ENCODE measurements at regions not wholly inside any gene's neighbourhood (a gene's known extent, or its start where the extent isn't known, plus 50 kb on each side); places are given as distances from the start of the nearest gene placed in this dataset.

GRCh38 chr13:105202354-105202753 is 1333.1 kb downstream of the EFNB2 start:
- Histone ChIP-seq H3K4me3 (no peak overlapping the region), H3K27ac (no peak overlapping the region)

GRCh38 chr13:105201351-105201750 is 1334.1 kb downstream of the EFNB2 start:
- H3K27ac ChIP-seq: no peak overlapping the region
- H3K4me3 ChIP-seq: no peak overlapping the region

GRCh38 chr13:105200181-105200580 is 1335.3 kb downstream of the EFNB2 start:
- Histone ChIP-seq H3K4me3 (no peak overlapping the region), H3K27ac (no peak overlapping the region)

- no peak overlapping the region for H3K4me3 ChIP-seq
Measured at GRCh38 chr13:105196052-105196451, 1339.4 kb downstream of the EFNB2 start.

GRCh38 chr13:105193026-105193425 is 1342.4 kb downstream of the EFNB2 start:
- Histone ChIP-seq H3K27ac (no peak overlapping the region), H3K4me3 (no peak overlapping the region)

More at GRCh38 chr13:105196052-105196451, 1339.4 kb downstream of the EFNB2 start:
- H3K27ac ChIP-seq: no peak overlapping the region

GRCh38 chr13:105184201-105184600 is 1351.3 kb downstream of the EFNB2 start:
- Histone ChIP-seq H3K27ac (no peak overlapping the region), H3K4me3 (no peak overlapping the region)

- Histone ChIP-seq H3K27ac (no peak overlapping the region), H3K4me3 (no peak overlapping the region)
Measured at GRCh38 chr13:105177265-105177900, 1358.1 kb downstream of the EFNB2 start.

- Histone ChIP-seq H3K4me3 (no peak overlapping the region), H3K27ac (no peak overlapping the region)
Measured at GRCh38 chr13:105170438-105170837, 1365.0 kb downstream of the EFNB2 start.

GRCh38 chr13:105168295-105168694 is 1367.2 kb downstream of the EFNB2 start:
- Histone ChIP-seq H3K27ac (no peak overlapping the region), H3K4me3 (no peak overlapping the region)

GRCh38 chr13:105167385-105167784 is 1368.1 kb downstream of the EFNB2 start:
- Histone ChIP-seq H3K27ac (no peak overlapping the region), H3K4me3 (no peak overlapping the region)

- Histone ChIP-seq H3K4me3 (no peak overlapping the region), H3K27ac (no peak overlapping the region)
Measured at GRCh38 chr13:105165449-105166125, 1369.9 kb downstream of the EFNB2 start.

- no peak overlapping the region for H3K27ac ChIP-seq
Measured at GRCh38 chr13:105159841-105160240, 1375.6 kb downstream of the EFNB2 start.

GRCh38 chr13:105153611-105154010 is 1381.9 kb downstream of the EFNB2 start:
- Histone ChIP-seq H3K4me3 (no peak overlapping the region), H3K27ac (no peak overlapping the region)

More at GRCh38 chr13:105159841-105160240, 1375.6 kb downstream of the EFNB2 start:
- no peak overlapping the region for H3K4me3 ChIP-seq

GRCh38 chr13:105151639-105152038 is 1383.8 kb downstream of the EFNB2 start:
- no peak overlapping the region for H3K4me3 ChIP-seq

GRCh38 chr13:105147461-105147860 is 1388.0 kb downstream of the EFNB2 start:
- H3K4me3 ChIP-seq: no peak overlapping the region
- no peak overlapping the region for H3K27ac ChIP-seq

More at GRCh38 chr13:105151639-105152038, 1383.8 kb downstream of the EFNB2 start:
- H3K27ac ChIP-seq: no peak overlapping the region

GRCh38 chr13:105144936-105145335 is 1390.5 kb downstream of the EFNB2 start:
- Histone ChIP-seq H3K4me3 (no peak overlapping the region), H3K27ac (no peak overlapping the region)

- H3K4me3 ChIP-seq: no peak overlapping the region
- H3K27ac ChIP-seq: no peak overlapping the region
Measured at GRCh38 chr13:105144020-105144419, 1391.4 kb downstream of the EFNB2 start.

- Histone ChIP-seq H3K27ac (no peak overlapping the region), H3K4me3 (no peak overlapping the region)
Measured at GRCh38 chr13:105142556-105142955, 1392.9 kb downstream of the EFNB2 start.

- H3K4me3 ChIP-seq: peak overlapping the region; percentile 18 to 38 (median 21)
- peak overlapping the region in 17 of 21 experiments; percentile 7 to 90 (median 67) for H3K27ac ChIP-seq
Measured at GRCh38 chr13:105139380-105140285, 1395.8 kb downstream of the EFNB2 start.

GRCh38 chr13:105139048-105139379 is 1396.4 kb downstream of the EFNB2 start:
- peak overlapping the region in 4 of 7 experiments; percentile 18 to 38 (median 20) for H3K4me3 ChIP-seq
- H3K27ac ChIP-seq: peak overlapping the region in 10 of 21 experiments; percentile 7 to 90 (median 74)
